ENCODE measurements at regions not wholly inside any gene's neighbourhood (a gene's known extent, or its start where the extent isn't known, plus 50 kb on each side); places are given as distances from the start of the nearest gene placed in this dataset.

- TF ChIP-seq, protein P1, sequence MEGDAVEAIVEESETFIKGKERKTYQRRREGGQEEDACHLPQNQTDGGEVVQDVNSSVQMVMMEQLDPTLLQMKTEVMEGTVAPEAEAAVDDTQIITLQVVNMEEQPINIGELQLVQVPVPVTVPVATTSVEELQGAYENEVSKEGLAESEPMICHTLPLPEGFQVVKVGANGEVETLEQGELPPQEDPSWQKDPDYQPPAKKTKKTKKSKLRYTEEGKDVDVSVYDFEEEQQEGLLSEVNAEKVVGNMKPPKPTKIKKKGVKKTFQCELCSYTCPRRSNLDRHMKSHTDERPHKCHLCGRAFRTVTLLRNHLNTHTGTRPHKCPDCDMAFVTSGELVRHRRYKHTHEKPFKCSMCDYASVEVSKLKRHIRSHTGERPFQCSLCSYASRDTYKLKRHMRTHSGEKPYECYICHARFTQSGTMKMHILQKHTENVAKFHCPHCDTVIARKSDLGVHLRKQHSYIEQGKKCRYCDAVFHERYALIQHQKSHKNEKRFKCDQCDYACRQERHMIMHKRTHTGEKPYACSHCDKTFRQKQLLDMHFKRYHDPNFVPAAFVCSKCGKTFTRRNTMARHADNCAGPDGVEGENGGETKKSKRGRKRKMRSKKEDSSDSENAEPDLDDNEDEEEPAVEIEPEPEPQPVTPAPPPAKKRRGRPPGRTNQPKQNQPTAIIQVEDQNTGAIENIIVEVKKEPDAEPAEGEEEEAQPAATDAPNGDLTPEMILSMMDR (IDR thresholded peaks at IDR 0.05) = no peak
- no peak for TF ChIP-seq POLR2A (IDR thresholded peaks at IDR 0.05)
Measured at GRCh38 chr4:43275779-43276178, 383.3 kb downstream of the GRXCR1 start.

Measured in body of pancreas (tissue), 4 donors.